Esophagus muscularis mucosa (tissue), 4 donors: ENCODE measurements at regions not wholly inside any gene's neighbourhood (a gene's known extent, or its start where the extent isn't known, plus 50 kb on each side); places are given as distances from the start of the nearest gene placed in this dataset.

Source experiments
- EP300 ChIP-seq: sonication (generic); formaldehyde crosslinking; IDR thresholded peaks from one replicate; pipeline ENCODE4 v1.6.1; 2017; ENCODE audit warnings: antibody characterized with exemption
- POLR2A ChIP-seq: fragments of 450-650 bp; IDR thresholded peaks from one replicate; pipeline ENCODE4 v1.6.1; 2017; ENCODE audit warnings: antibody characterized with exemption, moderate library complexity, mild to moderate bottlenecking, low read depth
- POLR2AphosphoS5 ChIP-seq, 2 donors: sonication (generic); formaldehyde crosslinking; IDR thresholded peaks; one replicate each; pipeline ENCODE4 v1.6.1; 2017; ENCODE audit warnings: antibody characterized with exemption in 2 of 2
- TF ChIP-seq, protein P1 (sequence below), 3 experiments: fragments of 200-600 bp in 2 of 3; fragments of 450-650 bp in 1 of 3; sonication (generic) in 2 of 3; IDR thresholded peaks; one replicate each; pipeline ENCODE4 v1.5.1; 2017 to 2019; ENCODE audit warnings: antibody characterized with exemption in 3 of 3, mild to moderate bottlenecking in 2 of 3, moderate library complexity in 1 of 3

DNA sequence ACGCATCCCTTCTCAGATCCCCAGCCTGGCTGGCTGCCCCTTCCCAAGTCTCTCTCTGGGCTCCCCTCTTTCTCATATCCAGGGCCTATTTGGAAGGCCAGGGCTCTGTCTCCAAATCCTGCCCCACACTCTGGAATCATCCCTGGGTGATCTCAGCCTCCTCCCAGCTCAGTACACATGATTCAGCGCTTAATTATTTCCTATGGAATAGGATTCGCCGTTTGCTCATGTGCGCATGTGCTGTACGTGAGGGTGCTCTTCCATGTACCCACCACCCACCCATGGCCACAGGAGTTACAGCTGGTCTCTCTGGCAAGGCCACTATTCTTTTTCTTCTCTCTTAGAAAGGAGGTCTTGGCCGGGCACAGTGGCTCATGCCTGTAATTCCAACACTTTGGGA is 81.7 kb upstream of the FOXP4 start:
- TF ChIP-seq EP300 = no peak
- TF ChIP-seq, protein P1, sequence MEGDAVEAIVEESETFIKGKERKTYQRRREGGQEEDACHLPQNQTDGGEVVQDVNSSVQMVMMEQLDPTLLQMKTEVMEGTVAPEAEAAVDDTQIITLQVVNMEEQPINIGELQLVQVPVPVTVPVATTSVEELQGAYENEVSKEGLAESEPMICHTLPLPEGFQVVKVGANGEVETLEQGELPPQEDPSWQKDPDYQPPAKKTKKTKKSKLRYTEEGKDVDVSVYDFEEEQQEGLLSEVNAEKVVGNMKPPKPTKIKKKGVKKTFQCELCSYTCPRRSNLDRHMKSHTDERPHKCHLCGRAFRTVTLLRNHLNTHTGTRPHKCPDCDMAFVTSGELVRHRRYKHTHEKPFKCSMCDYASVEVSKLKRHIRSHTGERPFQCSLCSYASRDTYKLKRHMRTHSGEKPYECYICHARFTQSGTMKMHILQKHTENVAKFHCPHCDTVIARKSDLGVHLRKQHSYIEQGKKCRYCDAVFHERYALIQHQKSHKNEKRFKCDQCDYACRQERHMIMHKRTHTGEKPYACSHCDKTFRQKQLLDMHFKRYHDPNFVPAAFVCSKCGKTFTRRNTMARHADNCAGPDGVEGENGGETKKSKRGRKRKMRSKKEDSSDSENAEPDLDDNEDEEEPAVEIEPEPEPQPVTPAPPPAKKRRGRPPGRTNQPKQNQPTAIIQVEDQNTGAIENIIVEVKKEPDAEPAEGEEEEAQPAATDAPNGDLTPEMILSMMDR (IDR thresholded peaks at IDR 0.05) = no peak
- no peak for TF ChIP-seq POLR2A
- TF ChIP-seq POLR2AphosphoS5 (IDR thresholded peaks at IDR 0.05) = no peak
